ENCODE measurements at regions not wholly inside any gene's neighbourhood (a gene's known extent, or its start where the extent isn't known, plus 50 kb on each side); places are given as distances from the start of the nearest gene placed in this dataset.

DNA sequence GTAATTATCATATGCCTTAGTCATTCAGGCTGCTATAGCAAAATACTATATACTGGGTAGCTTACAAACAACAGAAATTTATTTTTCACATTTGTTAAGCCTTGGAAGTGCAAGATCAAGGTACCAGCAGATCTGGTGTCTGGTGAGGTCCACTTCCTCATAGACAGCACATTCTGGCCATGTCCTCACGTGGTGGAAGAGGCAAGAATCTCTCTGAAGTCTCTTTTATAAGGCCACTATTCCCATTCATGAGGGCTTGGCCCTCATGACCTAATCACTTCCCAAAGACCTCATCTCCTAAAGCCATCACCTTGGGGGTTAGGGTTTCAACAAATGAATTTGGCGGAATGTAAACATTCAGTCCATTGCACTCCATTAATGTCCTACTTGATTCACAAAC is 137.5 kb upstream of the C1GALT1 start:
- ATAC-seq (ENCODE audit: low read depth) (no peak), DNase-seq (ENCODE audit: low spot score) (no peak)
- no peak overlapping the region for H3K27ac ChIP-seq (ENCODE audit: poor library complexity, severe bottlenecking)
- no peaks in the 10 kb centered on the region for H3K9me3 ChIP-seq (ENCODE audit: severe bottlenecking)
- no peaks in the 10 kb centered on the region for H3K36me3 ChIP-seq (ENCODE audit: low read depth)
- H3K27me3 ChIP-seq (ENCODE audit: insufficient read depth, poor library complexity, severe bottlenecking), result no peaks in the 10 kb centered on the region
- H3K4me3 ChIP-seq (ENCODE audit: severe bottlenecking), result no peak overlapping the region
- no peak for TF ChIP-seq CTCF (IDR thresholded peaks at IDR 0.05; ENCODE audit: poor library complexity, severe bottlenecking)
- H3K4me1 ChIP-seq (ENCODE audit: insufficient read depth, poor library complexity, severe bottlenecking), result no peaks in the 10 kb centered on the region

- H3K27me3 ChIP-seq (ENCODE audit: insufficient read depth, poor library complexity, severe bottlenecking), result no peaks in the 10 kb centered on the region
- H3K4me3 ChIP-seq (ENCODE audit: severe bottlenecking), result no peak overlapping the region
- H3K9me3 ChIP-seq (ENCODE audit: severe bottlenecking), result no peaks in the 10 kb centered on the region
- no peaks in the 10 kb centered on the region for H3K4me1 ChIP-seq (ENCODE audit: insufficient read depth, poor library complexity, severe bottlenecking)
- DNase-seq (ENCODE audit: low spot score), result no peak
- H3K36me3 ChIP-seq (ENCODE audit: low read depth), result no peaks in the 10 kb centered on the region
- no peak overlapping the region for H3K27ac ChIP-seq (ENCODE audit: poor library complexity, severe bottlenecking)
- ATAC-seq (ENCODE audit: low read depth), result no peak
- TF ChIP-seq CTCF (IDR thresholded peaks at IDR 0.05; ENCODE audit: poor library complexity, severe bottlenecking), result no peak
Observed at GRCh38 chr7:7048213-7048612, 134.1 kb upstream of the C1GALT1 start.

- Histone ChIP-seq H3K27me3 (ENCODE audit: insufficient read depth, poor library complexity, severe bottlenecking) (no peaks in the 10 kb centered on the region), H3K4me3 (ENCODE audit: severe bottlenecking) (no peak overlapping the region), H3K36me3 (ENCODE audit: low read depth) (no peaks in the 10 kb centered on the region), H3K27ac (ENCODE audit: poor library complexity, severe bottlenecking) (no peak overlapping the region), H3K4me1 (ENCODE audit: insufficient read depth, poor library complexity, severe bottlenecking) (no peaks in the 10 kb centered on the region), H3K9me3 (ENCODE audit: severe bottlenecking) (no peaks in the 10 kb centered on the region)
- no peak for TF ChIP-seq CTCF (IDR thresholded peaks at IDR 0.05; ENCODE audit: poor library complexity, severe bottlenecking)
- no peak for ATAC-seq (ENCODE audit: low read depth)
- DNase-seq (ENCODE audit: low spot score), result no peak
Observed at GRCh38 chr7:7051206-7051877, 131.0 kb upstream of the C1GALT1 start.

GRCh38 chr7:7054252-7054830 is 128.0 kb upstream of the C1GALT1 start:
- Histone ChIP-seq H3K4me3 (ENCODE audit: severe bottlenecking) (no peak overlapping the region), H3K27ac (ENCODE audit: poor library complexity, severe bottlenecking) (no peak overlapping the region), H3K4me1 (ENCODE audit: insufficient read depth, poor library complexity, severe bottlenecking) (no peaks in the 10 kb centered on the region), H3K27me3 (ENCODE audit: insufficient read depth, poor library complexity, severe bottlenecking) (no peaks in the 10 kb centered on the region), H3K9me3 (ENCODE audit: severe bottlenecking) (no peaks in the 10 kb centered on the region), H3K36me3 (ENCODE audit: low read depth) (no peaks in the 10 kb centered on the region)
- no peak for TF ChIP-seq CTCF (IDR thresholded peaks at IDR 0.05; ENCODE audit: poor library complexity, severe bottlenecking)
- DNase-seq (ENCODE audit: low spot score), result no peak
- no peak; the same call in 2 of the 3 replicates for ATAC-seq (ENCODE audit: low read depth)
